NCI-H2171 treated with DMSO at 0.1 percent for 48 hours (cell line): ENCODE measurements at regions not wholly inside any gene's neighbourhood (a gene's known extent, or its start where the extent isn't known, plus 50 kb on each side); places are given as distances from the start of the nearest gene placed in this dataset.
"Not testable (repeated sequence)": the region's sequence is repeated elsewhere in the genome, so short reads cannot be mapped to it uniquely, and the experiment has no call there.

Experiments used
- DNase-seq: peaks from one replicate; lab custom pipeline; 2025; lab: John Stamatoyannopoulos, UW

GRCh38 chr16:65373097-65373496 is 251.2 kb upstream of the CDH11 start:
- DNase-seq, result no peak

GRCh38 chr16:65372171-65372570 is 250.3 kb upstream of the CDH11 start:
- DNase-seq, result no peak

- DNase-seq, result no peak
These were observed 244.2 kb upstream of the CDH11 start for GRCh38 chr16:65365732-65366715.

GRCh38 chr16:65356721-65357120 is 234.9 kb upstream of the CDH11 start:
- not testable (repeated sequence) for DNase-seq

- DNase-seq, result no peak
These were observed 233.8 kb upstream of the CDH11 start for GRCh38 chr16:65355706-65356105.

- DNase-seq, result no peak
These were observed 231.3 kb upstream of the CDH11 start for GRCh38 chr16:65353183-65353582.

- no peak for DNase-seq
These were observed 227.8 kb upstream of the CDH11 start for GRCh38 chr16:65349626-65350025.

GRCh38 chr16:65343556-65343955 is 221.7 kb upstream of the CDH11 start:
- no peak for DNase-seq

GRCh38 chr16:65342231-65342866 is 220.5 kb upstream of the CDH11 start:
- no peak for DNase-seq

- no peak for DNase-seq
These were observed 217.2 kb upstream of the CDH11 start for GRCh38 chr16:65339062-65339461.

GRCh38 chr16:65336160-65336559 is 214.3 kb upstream of the CDH11 start:
- DNase-seq, result no peak

- no peak for DNase-seq
These were observed 212.2 kb upstream of the CDH11 start for GRCh38 chr16:65334081-65334480.

GRCh38 chr16:65333283-65333682 is 211.4 kb upstream of the CDH11 start:
- no peak for DNase-seq

- no peak for DNase-seq
These were observed 205.5 kb upstream of the CDH11 start for GRCh38 chr16:65327346-65327745.

GRCh38 chr16:65323655-65324237 is 201.9 kb upstream of the CDH11 start:
- DNase-seq, result no peak

- no peak for DNase-seq
These were observed 197.9 kb upstream of the CDH11 start for GRCh38 chr16:65319621-65320231.

- DNase-seq, result no peak
These were observed 196.9 kb upstream of the CDH11 start for GRCh38 chr16:65318590-65319257.

- no peak for DNase-seq
These were observed 196.3 kb upstream of the CDH11 start for GRCh38 chr16:65318138-65318537.

GRCh38 chr16:65316808-65317207 is 194.9 kb upstream of the CDH11 start:
- no peak for DNase-seq

GRCh38 chr16:65315081-65315780 is 193.4 kb upstream of the CDH11 start:
- DNase-seq, result no peak

- DNase-seq, result no peak
These were observed 192.8 kb upstream of the CDH11 start for GRCh38 chr16:65314627-65315008.
